ENCODE measurements at regions not wholly inside any gene's neighbourhood (a gene's known extent, or its start where the extent isn't known, plus 50 kb on each side); places are given as distances from the start of the nearest gene placed in this dataset.

DNA sequence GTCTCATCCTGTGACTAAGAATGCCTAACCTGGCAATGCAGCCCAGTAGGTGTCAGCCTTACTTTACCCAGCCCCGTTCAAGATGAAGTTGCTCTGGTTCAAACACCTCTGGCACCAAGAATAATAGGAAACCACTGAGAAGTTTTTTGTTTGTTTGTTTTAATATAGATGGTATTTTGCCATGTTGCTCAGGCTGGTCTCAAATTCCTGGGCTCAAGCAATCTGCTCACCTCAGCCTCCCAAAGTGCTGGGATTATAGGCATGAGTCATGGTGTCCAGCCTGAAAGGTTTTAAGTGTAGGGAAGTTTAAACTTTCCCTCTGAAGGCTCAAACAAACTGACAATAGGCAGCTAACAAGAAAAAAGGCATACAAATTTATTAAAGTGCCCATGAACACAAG lies 51.2 kb upstream of the ABCC4 start:
- no peak for DNase-seq

DNA sequence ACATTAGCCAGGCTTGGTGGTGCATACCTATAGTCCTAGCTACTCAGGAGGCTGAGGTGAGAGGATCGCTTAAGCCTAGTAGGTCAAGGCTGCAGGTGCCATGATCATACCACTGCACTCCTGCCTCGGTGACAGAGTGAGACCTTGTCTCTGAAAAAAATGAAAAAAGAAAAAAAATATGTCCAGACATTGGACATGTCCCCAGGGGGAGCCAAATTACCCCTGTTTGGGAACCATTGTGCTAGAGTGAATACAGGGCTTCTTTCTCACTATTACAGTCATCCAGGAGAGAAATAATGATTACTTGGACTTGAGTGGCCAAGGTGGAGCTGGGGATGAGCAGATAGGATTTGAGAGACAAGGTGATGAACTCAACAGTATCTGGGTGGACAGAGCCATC lies 52.9 kb upstream of the ABCC4 start:
- no peak for DNase-seq

GRCh38 chr13:95354680-95355487 lies 53.6 kb upstream of the ABCC4 start:
- no peak for DNase-seq

GRCh38 chr13:95355494-95355893 lies 54.2 kb upstream of the ABCC4 start:
- DNase-seq = no peak

GRCh38 chr13:95356916-95357315 lies 55.7 kb upstream of the ABCC4 start:
- DNase-seq = no peak

DNA sequence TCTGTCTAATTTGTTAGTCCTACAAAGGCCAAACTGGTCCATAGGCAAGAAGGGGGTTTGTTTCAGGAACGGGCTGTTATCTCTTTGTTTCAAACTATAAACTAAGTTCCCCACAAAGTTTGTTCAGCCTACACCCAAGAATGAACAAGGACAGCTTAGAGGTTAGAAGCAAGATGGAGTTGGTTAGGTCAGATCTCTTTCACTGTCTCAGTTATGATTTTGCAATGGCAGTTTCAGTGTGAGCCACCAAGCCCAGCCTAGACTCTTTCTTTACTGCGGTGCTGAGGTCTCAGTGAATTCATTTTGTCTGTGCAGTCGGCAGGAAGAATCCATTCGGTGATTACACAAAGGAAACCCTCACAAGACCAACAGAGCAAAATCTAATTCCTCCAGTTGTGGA lies 56.6 kb upstream of the ABCC4 start:
- no peak for DNase-seq

GRCh38 chr13:95360052-95360451 lies 58.8 kb upstream of the ABCC4 start:
- no peak for DNase-seq

GRCh38 chr13:95360464-95361097 lies 59.3 kb upstream of the ABCC4 start:
- no peak for DNase-seq

DNA sequence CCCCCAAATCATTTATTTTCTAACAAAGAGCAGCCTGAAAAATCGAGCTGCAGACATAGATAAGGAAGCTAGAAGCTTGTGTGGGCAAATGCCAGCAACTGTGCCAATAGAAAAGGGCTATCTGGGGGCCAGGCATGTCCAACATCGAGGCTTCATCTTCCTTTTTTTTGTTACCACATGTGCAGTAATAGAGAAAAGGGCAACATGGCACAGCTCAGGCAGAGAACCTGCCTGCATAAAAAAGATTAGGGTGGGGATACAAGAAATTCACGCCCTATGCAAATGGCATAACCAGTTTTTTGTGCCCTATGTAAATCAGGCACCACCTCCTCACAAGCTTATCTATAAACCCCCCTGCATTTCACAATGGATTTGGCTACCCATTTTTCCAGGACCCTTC lies 60.4 kb upstream of the ABCC4 start:
- no peak for DNase-seq

DNA sequence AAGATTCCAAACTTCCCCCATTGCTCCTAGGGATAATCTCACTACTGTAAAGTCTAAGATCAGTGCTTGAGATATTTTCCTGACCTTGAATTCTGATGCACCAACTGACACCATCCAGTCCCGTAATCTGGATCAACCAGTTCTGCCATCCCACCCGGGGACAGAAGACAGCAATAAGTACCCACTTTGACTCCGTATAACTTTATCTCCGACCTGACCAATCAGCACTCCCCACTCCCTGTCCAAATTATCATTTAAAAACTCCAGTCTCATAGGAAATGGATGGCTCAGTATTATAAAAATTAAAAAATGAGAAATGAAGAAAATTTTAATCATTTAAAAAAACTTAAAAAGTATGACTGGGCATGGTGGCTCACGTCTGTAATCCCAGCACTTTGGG lies 61.4 kb upstream of the ABCC4 start:
- DNase-seq = no peak

GRCh38 chr13:95367309-95367843 lies 66.1 kb upstream of the ABCC4 start:
- DNase-seq = peak; percentile 21

- no peak for DNase-seq
Observed at GRCh38 chr13:95368998-95369397, 67.7 kb upstream of the ABCC4 start.

DNA sequence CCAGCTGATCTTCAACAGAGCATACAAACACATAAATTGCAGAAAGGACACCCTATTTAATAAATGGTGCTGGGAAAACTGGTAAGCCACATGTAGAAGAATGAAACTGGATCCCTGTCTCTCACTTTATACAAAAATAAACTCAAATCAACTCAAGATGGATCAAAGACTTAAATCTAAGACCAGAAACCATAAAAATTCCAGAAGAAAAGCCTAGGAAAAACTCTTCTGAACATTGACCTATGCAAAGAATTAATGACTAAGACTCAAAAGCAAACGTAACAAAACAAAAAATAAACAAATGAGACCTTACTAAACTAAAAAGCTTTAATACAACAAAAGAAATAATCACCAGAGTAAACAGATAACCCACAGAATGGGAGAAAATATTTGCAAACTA lies 74.5 kb upstream of the ABCC4 start:
- DNase-seq = no peak

DNA sequence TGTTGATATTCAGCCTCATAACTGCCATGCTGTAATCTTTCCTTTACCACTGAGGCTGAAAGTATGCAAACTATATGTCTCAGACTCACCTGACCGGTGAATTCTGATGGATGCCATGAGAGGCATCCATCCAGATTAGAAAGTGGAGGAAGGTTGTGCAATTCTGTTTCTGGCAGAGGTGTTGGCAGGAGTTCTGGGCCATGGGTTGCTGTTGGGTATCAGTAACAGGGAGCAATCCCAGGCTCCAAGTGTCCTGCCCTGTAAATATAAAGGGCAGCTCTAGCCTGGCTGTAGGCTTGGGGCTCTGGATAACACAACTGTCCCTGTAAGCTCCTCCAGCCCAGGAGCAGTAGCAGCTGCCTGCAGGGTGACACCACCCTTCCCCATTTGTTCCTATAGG lies 77.4 kb upstream of the ABCC4 start:
- no peak for DNase-seq

DNA sequence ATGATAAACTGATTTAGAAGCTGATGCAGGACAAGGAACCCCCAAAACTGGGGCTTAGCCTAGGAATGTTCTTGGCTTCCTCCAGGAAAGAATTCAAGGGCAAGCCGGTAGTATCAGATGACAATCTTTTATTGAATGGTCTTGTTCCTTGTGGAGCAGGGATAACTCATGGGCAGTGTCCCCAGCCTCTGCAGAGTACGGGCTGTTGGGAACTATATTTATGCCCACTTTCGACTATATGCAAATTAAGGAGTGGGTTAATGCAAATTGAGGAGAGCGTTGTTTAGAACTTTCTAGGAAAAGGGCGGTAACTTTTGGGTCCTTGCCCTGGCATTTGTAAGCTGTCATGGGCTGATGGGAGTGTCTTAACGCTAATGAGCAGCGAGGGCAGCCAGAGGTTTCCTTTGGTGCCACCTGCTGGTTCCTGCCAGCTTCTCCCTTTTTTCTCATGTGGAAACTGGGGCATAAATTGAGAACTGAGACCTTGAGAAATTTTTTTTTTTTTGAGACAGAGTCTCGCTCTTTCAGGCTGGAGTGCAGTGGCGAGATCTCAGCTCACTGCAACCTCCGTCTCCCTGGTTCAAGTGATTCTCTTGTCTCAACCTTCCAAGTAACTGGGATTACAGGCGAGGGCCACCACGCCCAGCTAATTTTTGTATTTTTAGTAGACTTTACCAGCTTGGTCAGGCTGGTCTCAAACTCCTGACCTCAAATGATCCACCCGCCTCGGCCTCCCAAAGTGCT lies 79.4 kb upstream of the ABCC4 start:
- peak; percentile 83 for DNase-seq

DNA sequence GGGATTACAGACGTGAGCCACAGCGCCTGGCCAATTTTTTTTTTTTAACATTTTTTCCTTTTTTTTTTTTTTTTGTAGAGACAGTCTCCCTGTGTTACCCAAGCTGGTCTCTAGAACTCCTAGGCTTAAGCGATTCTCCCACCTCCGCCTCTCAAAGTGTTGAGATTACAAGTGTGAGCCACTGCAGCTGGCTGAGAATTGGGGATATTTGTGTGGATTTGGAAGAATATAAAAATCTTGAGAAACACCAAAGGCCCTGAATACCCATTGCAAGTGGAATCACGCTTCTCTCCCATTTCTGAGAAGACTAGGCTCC lies 79.9 kb upstream of the ABCC4 start:
- no peak for DNase-seq

DNA sequence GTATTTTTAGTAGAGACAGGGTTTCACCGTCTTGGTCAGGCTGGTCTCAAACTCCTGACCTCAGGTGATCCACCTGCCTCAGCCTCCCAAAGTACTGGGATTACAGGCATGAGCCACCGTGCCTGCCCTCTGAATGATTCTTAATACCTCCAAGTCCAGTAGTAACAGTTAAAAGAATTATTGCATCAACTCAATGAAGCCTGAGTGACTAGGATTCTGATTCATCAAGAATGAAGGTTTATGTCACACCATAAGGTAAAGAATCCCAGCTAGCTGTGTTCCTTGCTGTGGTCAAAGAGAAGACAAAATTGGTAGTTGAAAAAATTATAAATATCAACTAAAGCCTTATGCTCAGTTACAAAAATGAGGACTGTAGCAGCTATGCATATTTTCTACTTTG lies 81.2 kb upstream of the ABCC4 start:
- no peak for DNase-seq

- no peak for DNase-seq
Observed at GRCh38 chr13:95382916-95383315, 81.7 kb upstream of the ABCC4 start.

- no peak for DNase-seq
Observed at GRCh38 chr13:95385373-95385772, 84.1 kb upstream of the ABCC4 start.

DNA sequence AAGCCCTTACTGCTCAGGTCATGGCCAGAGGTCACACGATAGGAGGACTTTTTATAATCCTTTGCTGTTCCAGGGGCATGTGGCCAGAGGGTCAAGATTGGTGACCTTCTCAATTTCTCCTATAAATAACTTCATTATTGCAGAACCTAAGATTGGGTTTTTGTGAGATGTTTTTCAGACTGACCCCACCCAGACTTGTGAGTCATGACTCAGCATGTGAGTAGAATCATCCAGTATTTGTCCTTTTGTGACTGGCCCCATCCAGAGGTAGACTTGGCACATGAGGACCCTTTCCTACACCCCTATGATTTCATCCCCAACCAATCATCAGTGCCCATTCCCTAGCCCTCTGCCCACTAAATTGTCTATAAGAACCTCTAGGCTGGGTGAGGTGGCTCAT lies 84.5 kb upstream of the ABCC4 start:
- DNase-seq = no peak

DNA sequence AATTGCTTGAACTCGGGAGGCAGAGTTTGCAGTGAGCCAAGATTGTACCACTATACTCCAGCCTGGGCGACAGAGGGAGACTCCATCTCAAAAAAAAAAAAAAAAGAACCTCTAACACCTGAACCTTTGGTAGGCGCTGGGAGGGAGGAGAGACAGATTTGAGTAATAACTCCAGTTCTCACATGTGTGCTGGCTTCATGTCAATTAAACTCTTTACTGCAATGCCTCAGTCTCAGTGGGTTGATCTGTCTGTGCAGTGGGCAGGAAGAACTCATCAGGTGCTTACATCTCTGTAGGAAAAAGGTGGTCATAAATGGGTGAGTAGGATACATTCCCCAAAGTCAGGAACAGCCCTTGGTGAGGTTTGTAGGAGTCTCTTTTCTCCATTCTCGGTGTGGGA lies 85.1 kb upstream of the ABCC4 start:
- no peak for DNase-seq

DNA sequence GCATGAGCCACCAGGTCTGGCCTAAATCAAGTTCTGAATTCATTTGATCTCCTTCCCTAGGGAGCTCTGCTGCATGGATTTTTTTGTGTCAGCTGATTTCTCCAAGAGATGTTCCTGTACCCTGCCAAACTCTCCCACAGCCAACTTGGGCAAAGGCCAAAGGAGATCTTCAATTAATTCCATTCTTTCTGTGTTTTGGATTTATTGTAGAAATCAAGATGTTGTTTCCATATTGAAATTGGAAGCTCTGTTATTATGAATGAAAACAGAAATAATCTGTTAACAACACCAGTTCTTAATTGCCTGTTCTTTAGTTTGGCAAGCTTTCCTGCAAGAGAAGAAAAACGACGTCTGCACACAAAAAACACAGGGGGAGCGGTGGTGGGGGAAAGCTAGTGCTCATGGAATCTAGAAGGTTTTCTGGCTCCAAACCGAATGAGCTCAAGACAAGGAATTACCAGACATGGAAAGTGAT lies 86.5 kb upstream of the ABCC4 start:
- DNase-seq = peak; percentile 59

- no peak for DNase-seq
Observed at GRCh38 chr13:95388420-95389079, 87.3 kb upstream of the ABCC4 start.
